Cardiac muscle cell (in vitro differentiated cells and primary cell): ENCODE measurements at regions not wholly inside any gene's neighbourhood (a gene's known extent, or its start where the extent isn't known, plus 50 kb on each side); places are given as distances from the start of the nearest gene placed in this dataset.
"Not testable (repeated sequence)": the region's sequence is repeated elsewhere in the genome, so short reads cannot be mapped to it uniquely, and the experiment has no call there.

Experiments used
- DNase-seq, 2 donors: peaks; one replicate each; pipeline versions ENCODE4 v3.0.0 to v3.0.0-alpha.2; 2010 to 2017; ENCODE audit warnings: low read depth in 1 of 2, low spot score in 1 of 2
- H3K27ac ChIP-seq: fragments of 200-600 bp; sonication (generic); 2 replicates; pipeline ENCODE4 v1.5.1; 2016
- H3K27me3 ChIP-seq: fragments of 200-600 bp; sonication (generic); 2 replicates; pipeline ENCODE4 v1.6.0; 2016; ENCODE audit warnings: control low read depth
- H3K36me3 ChIP-seq: fragments of 200-600 bp; sonication (generic); 2 replicates; pipeline ENCODE4 v1.5.1; 2016; ENCODE audit warnings: control low read depth
- H3K4me1 ChIP-seq: fragments of 200-600 bp; sonication (generic); 2 replicates; pipeline ENCODE4 v1.8.1; 2017; ENCODE audit warnings: low read depth, mild to moderate bottlenecking, mixed run types
- H3K4me3 ChIP-seq: fragments of 200-600 bp; sonication (generic); 2 replicates; pipeline ENCODE4 v1.5.1; 2016; ENCODE audit warnings: mild to moderate bottlenecking
- H3K9me3 ChIP-seq: fragments of 200-600 bp; sonication (generic); 2 replicates; pipeline ENCODE4 v1.5.1; 2017; ENCODE audit warnings: low read depth, mild to moderate bottlenecking, control low read depth
- CTCF ChIP-seq: IDR thresholded peaks from 2 replicates; pipeline ENCODE4 v1.5.1; 2012; ENCODE audit warnings: low read depth, mild to moderate bottlenecking, low read length

GRCh38 chr1:189623336-189623735, 854.3 kb downstream of the BRINP3 start:
- no peak for TF ChIP-seq CTCF
- Histone ChIP-seq H3K9me3 (no peaks in the 10 kb centered on the region), H3K4me3 (no peak overlapping the region), H3K27ac (no peak overlapping the region), H3K27me3 (no peaks in the 10 kb centered on the region), H3K4me1 (no peaks in the 10 kb centered on the region), H3K36me3 (no peaks in the 10 kb centered on the region)
- no peak for DNase-seq

- DNase-seq = no peak
- H3K27me3 ChIP-seq = no peaks in the 10 kb centered on the region
- H3K4me1 ChIP-seq = no peaks in the 10 kb centered on the region
- H3K36me3 ChIP-seq = no peaks in the 10 kb centered on the region
- TF ChIP-seq CTCF = no peak
- H3K4me3 ChIP-seq = no peak overlapping the region
- H3K9me3 ChIP-seq = no peaks in the 10 kb centered on the region
- H3K27ac ChIP-seq = no peak overlapping the region
These were observed 850.2 kb downstream of the BRINP3 start for GRCh38 chr1:189627427-189627826.

GRCh38 chr1:189628857-189629256, 848.8 kb downstream of the BRINP3 start:
- DNase-seq = no peak

GRCh38 chr1:189633658-189634057, 844.0 kb downstream of the BRINP3 start:
- Histone ChIP-seq H3K4me1 (no peaks in the 10 kb centered on the region), H3K4me3 (no peak overlapping the region), H3K27ac (no peak overlapping the region), H3K36me3 (no peaks in the 10 kb centered on the region), H3K27me3 (no peaks in the 10 kb centered on the region), H3K9me3 (no peaks in the 10 kb centered on the region)
- no peak for TF ChIP-seq CTCF
- DNase-seq = no peak

More at GRCh38 chr1:189628857-189629256, 848.8 kb downstream of the BRINP3 start:
- H3K4me1 ChIP-seq = no peaks in the 10 kb centered on the region
- no peaks in the 10 kb centered on the region for H3K27me3 ChIP-seq
- no peaks in the 10 kb centered on the region for H3K9me3 ChIP-seq
- H3K27ac ChIP-seq = no peak overlapping the region
- H3K36me3 ChIP-seq = no peaks in the 10 kb centered on the region
- TF ChIP-seq CTCF = no peak
- no peak overlapping the region for H3K4me3 ChIP-seq

- no peaks in the 10 kb centered on the region for H3K27me3 ChIP-seq
- H3K9me3 ChIP-seq = no peaks in the 10 kb centered on the region
- H3K27ac ChIP-seq = no peak overlapping the region
- H3K4me3 ChIP-seq = no peak overlapping the region
- H3K36me3 ChIP-seq = no peaks in the 10 kb centered on the region
- H3K4me1 ChIP-seq = no peaks in the 10 kb centered on the region
- no peak for DNase-seq
- no peak for TF ChIP-seq CTCF
These were observed 840.6 kb downstream of the BRINP3 start for GRCh38 chr1:189637041-189637440.

GRCh38 chr1:189644156-189644555, 833.5 kb downstream of the BRINP3 start:
- not testable (repeated sequence) for H3K4me1 ChIP-seq, DNase-seq, H3K9me3 ChIP-seq, H3K27ac ChIP-seq, H3K27me3 ChIP-seq, H3K4me3 ChIP-seq, H3K36me3 ChIP-seq
